ENCODE measurements at regions not wholly inside any gene's neighbourhood (a gene's known extent, or its start where the extent isn't known, plus 50 kb on each side); places are given as distances from the start of the nearest gene placed in this dataset.
"Not testable (repeated sequence)": the region's sequence is repeated elsewhere in the genome, so short reads cannot be mapped to it uniquely, and the experiment has no call there.

GRCh38 chr4:3884261-3884660 is 118.1 kb downstream of the ADRA2C start:
- not testable (repeated sequence) for H3K4me3 ChIP-seq (ENCODE audit: low read length in 2 of 2); H3K4me1 ChIP-seq (ENCODE audit: control insufficient read depth in 2 of 2, insufficient read depth in 2 of 2, low read length in 2 of 2); H3K27ac ChIP-seq (ENCODE audit: low read depth in 1 of 2, low read length in 1 of 2); H3K9me3 ChIP-seq (ENCODE audit: control insufficient read depth in 2 of 2, insufficient read depth in 1 of 2, low read length in 1 of 2); DNase-seq (ENCODE audit: low read depth in 6 of 9, low spot score in 9 of 9); H3K36me3 ChIP-seq (ENCODE audit: control insufficient read depth in 2 of 2, insufficient read depth in 2 of 2, low read length in 1 of 2)
- WGBS: 74% methylated on average over 5 of the region's 5 CpGs
- H3K27me3 ChIP-seq (ENCODE audit: control insufficient read depth in 2 of 2, insufficient read depth in 1 of 2, low read length in 1 of 2): peaks cover 10 to 15% of the 10 kb centered on the region in 2 donors

- DNase-seq (ENCODE audit: low read depth in 6 of 9, low spot score in 9 of 9): not testable (repeated sequence)
These were observed 127.4 kb downstream of the ADRA2C start for GRCh38 chr4:3893590-3893989.

GRCh38 chr4:3894086-3894959 is 128.1 kb downstream of the ADRA2C start:
- 91% methylated on average over 20 of the region's 20 CpGs for WGBS
- H3K27ac ChIP-seq (ENCODE audit: low read depth in 1 of 2, low read length in 1 of 2); H3K27me3 ChIP-seq (ENCODE audit: control insufficient read depth in 2 of 2, insufficient read depth in 1 of 2, low read length in 1 of 2): not testable (repeated sequence)

More at GRCh38 chr4:3893590-3893989, 127.4 kb downstream of the ADRA2C start:
- 33% methylated on average over 8 of the region's 8 CpGs for WGBS
- H3K4me3 ChIP-seq (ENCODE audit: low read length in 2 of 2); H3K27ac ChIP-seq (ENCODE audit: low read depth in 1 of 2, low read length in 1 of 2); H3K27me3 ChIP-seq (ENCODE audit: control insufficient read depth in 2 of 2, insufficient read depth in 1 of 2, low read length in 1 of 2); H3K4me1 ChIP-seq (ENCODE audit: control insufficient read depth in 2 of 2, insufficient read depth in 2 of 2, low read length in 2 of 2); H3K36me3 ChIP-seq (ENCODE audit: control insufficient read depth in 2 of 2, insufficient read depth in 2 of 2, low read length in 1 of 2); H3K9me3 ChIP-seq (ENCODE audit: control insufficient read depth in 2 of 2, insufficient read depth in 1 of 2, low read length in 1 of 2): not testable (repeated sequence)

GRCh38 chr4:3896441-3896840 is 130.3 kb downstream of the ADRA2C start:
- no peaks in the 10 kb centered on the region for H3K27me3 ChIP-seq (ENCODE audit: control insufficient read depth in 2 of 2, insufficient read depth in 1 of 2, low read length in 1 of 2)
- no peak for DNase-seq (ENCODE audit: low read depth in 6 of 9, low spot score in 9 of 9)
- H3K9me3 ChIP-seq (ENCODE audit: control insufficient read depth in 2 of 2, insufficient read depth in 1 of 2, low read length in 1 of 2): no peaks in the 10 kb centered on the region
- no peak overlapping the region for H3K27ac ChIP-seq (ENCODE audit: low read depth in 1 of 2, low read length in 1 of 2)
- H3K4me3 ChIP-seq (ENCODE audit: low read length in 2 of 2): no peak overlapping the region
- H3K4me1 ChIP-seq (ENCODE audit: control insufficient read depth in 2 of 2, insufficient read depth in 2 of 2, low read length in 2 of 2): no peaks in the 10 kb centered on the region
- 83% methylated on average over 6 of the region's 6 CpGs for WGBS
- no peaks in the 10 kb centered on the region for H3K36me3 ChIP-seq (ENCODE audit: control insufficient read depth in 2 of 2, insufficient read depth in 2 of 2, low read length in 1 of 2)

More at GRCh38 chr4:3894086-3894959, 128.1 kb downstream of the ADRA2C start:
- not testable (repeated sequence) for H3K9me3 ChIP-seq (ENCODE audit: control insufficient read depth in 2 of 2, insufficient read depth in 1 of 2, low read length in 1 of 2); DNase-seq (ENCODE audit: low read depth in 6 of 9, low spot score in 9 of 9); H3K4me3 ChIP-seq (ENCODE audit: low read length in 2 of 2); H3K36me3 ChIP-seq (ENCODE audit: control insufficient read depth in 2 of 2, insufficient read depth in 2 of 2, low read length in 1 of 2); H3K4me1 ChIP-seq (ENCODE audit: control insufficient read depth in 2 of 2, insufficient read depth in 2 of 2, low read length in 2 of 2)

- not testable (repeated sequence) for H3K4me1 ChIP-seq (ENCODE audit: control insufficient read depth in 2 of 2, insufficient read depth in 2 of 2, low read length in 2 of 2); H3K4me3 ChIP-seq (ENCODE audit: low read length in 2 of 2); H3K9me3 ChIP-seq (ENCODE audit: control insufficient read depth in 2 of 2, insufficient read depth in 1 of 2, low read length in 1 of 2); H3K27ac ChIP-seq (ENCODE audit: low read depth in 1 of 2, low read length in 1 of 2); H3K27me3 ChIP-seq (ENCODE audit: control insufficient read depth in 2 of 2, insufficient read depth in 1 of 2, low read length in 1 of 2); DNase-seq (ENCODE audit: low read depth in 6 of 9, low spot score in 9 of 9); H3K36me3 ChIP-seq (ENCODE audit: control insufficient read depth in 2 of 2, insufficient read depth in 2 of 2, low read length in 1 of 2)
- WGBS: 93% methylated on average over 20 of the region's 20 CpGs
These were observed 130.8 kb downstream of the ADRA2C start for GRCh38 chr4:3896871-3897578.

- no peaks in the 10 kb centered on the region for H3K27me3 ChIP-seq (ENCODE audit: control insufficient read depth in 2 of 2, insufficient read depth in 1 of 2, low read length in 1 of 2)
- no peaks in the 10 kb centered on the region for H3K36me3 ChIP-seq (ENCODE audit: control insufficient read depth in 2 of 2, insufficient read depth in 2 of 2, low read length in 1 of 2)
- no peak for DNase-seq (ENCODE audit: low read depth in 6 of 9, low spot score in 9 of 9)
- no peaks in the 10 kb centered on the region for H3K9me3 ChIP-seq (ENCODE audit: control insufficient read depth in 2 of 2, insufficient read depth in 1 of 2, low read length in 1 of 2)
- 90% methylated on average over 19 of the region's 19 CpGs for WGBS
- H3K4me3 ChIP-seq (ENCODE audit: low read length in 2 of 2): no peak overlapping the region
- H3K27ac ChIP-seq (ENCODE audit: low read depth in 1 of 2, low read length in 1 of 2): no peak overlapping the region
- H3K4me1 ChIP-seq (ENCODE audit: control insufficient read depth in 2 of 2, insufficient read depth in 2 of 2, low read length in 2 of 2): no peaks in the 10 kb centered on the region
These were observed 131.9 kb downstream of the ADRA2C start for GRCh38 chr4:3898098-3898497.

GRCh38 chr4:3898928-3899327 is 132.7 kb downstream of the ADRA2C start:
- H3K27me3 ChIP-seq (ENCODE audit: control insufficient read depth in 2 of 2, insufficient read depth in 1 of 2, low read length in 1 of 2); H3K36me3 ChIP-seq (ENCODE audit: control insufficient read depth in 2 of 2, insufficient read depth in 2 of 2, low read length in 1 of 2); H3K9me3 ChIP-seq (ENCODE audit: control insufficient read depth in 2 of 2, insufficient read depth in 1 of 2, low read length in 1 of 2); H3K4me3 ChIP-seq (ENCODE audit: low read length in 2 of 2); H3K4me1 ChIP-seq (ENCODE audit: control insufficient read depth in 2 of 2, insufficient read depth in 2 of 2, low read length in 2 of 2); H3K27ac ChIP-seq (ENCODE audit: low read depth in 1 of 2, low read length in 1 of 2); DNase-seq (ENCODE audit: low read depth in 6 of 9, low spot score in 9 of 9): not testable (repeated sequence)
- 93% methylated on average over 10 of the region's 10 CpGs for WGBS

GRCh38 chr4:3904264-3904955 is 138.2 kb downstream of the ADRA2C start:
- WGBS: 84% methylated on average over 14 of the region's 15 CpGs
- H3K27me3 ChIP-seq (ENCODE audit: control insufficient read depth in 2 of 2, insufficient read depth in 1 of 2, low read length in 1 of 2); H3K4me3 ChIP-seq (ENCODE audit: low read length in 2 of 2); DNase-seq (ENCODE audit: low read depth in 6 of 9, low spot score in 9 of 9); H3K9me3 ChIP-seq (ENCODE audit: control insufficient read depth in 2 of 2, insufficient read depth in 1 of 2, low read length in 1 of 2); H3K4me1 ChIP-seq (ENCODE audit: control insufficient read depth in 2 of 2, insufficient read depth in 2 of 2, low read length in 2 of 2); H3K36me3 ChIP-seq (ENCODE audit: control insufficient read depth in 2 of 2, insufficient read depth in 2 of 2, low read length in 1 of 2); H3K27ac ChIP-seq (ENCODE audit: low read depth in 1 of 2, low read length in 1 of 2): not testable (repeated sequence)

- 97% methylated on average over 3 of the region's 3 CpGs for WGBS
- H3K27ac ChIP-seq (ENCODE audit: low read depth in 1 of 2, low read length in 1 of 2); H3K4me3 ChIP-seq (ENCODE audit: low read length in 2 of 2); H3K36me3 ChIP-seq (ENCODE audit: control insufficient read depth in 2 of 2, insufficient read depth in 2 of 2, low read length in 1 of 2); H3K9me3 ChIP-seq (ENCODE audit: control insufficient read depth in 2 of 2, insufficient read depth in 1 of 2, low read length in 1 of 2); DNase-seq (ENCODE audit: low read depth in 6 of 9, low spot score in 9 of 9); H3K27me3 ChIP-seq (ENCODE audit: control insufficient read depth in 2 of 2, insufficient read depth in 1 of 2, low read length in 1 of 2); H3K4me1 ChIP-seq (ENCODE audit: control insufficient read depth in 2 of 2, insufficient read depth in 2 of 2, low read length in 2 of 2): not testable (repeated sequence)
These were observed 143.4 kb downstream of the ADRA2C start for GRCh38 chr4:3909616-3910015.
